ENCODE measurements at regions not wholly inside any gene's neighbourhood (a gene's known extent, or its start where the extent isn't known, plus 50 kb on each side); places are given as distances from the start of the nearest gene placed in this dataset.
"Not testable (repeated sequence)": the region's sequence is repeated elsewhere in the genome, so short reads cannot be mapped to it uniquely, and the experiment has no call there.

DNA sequence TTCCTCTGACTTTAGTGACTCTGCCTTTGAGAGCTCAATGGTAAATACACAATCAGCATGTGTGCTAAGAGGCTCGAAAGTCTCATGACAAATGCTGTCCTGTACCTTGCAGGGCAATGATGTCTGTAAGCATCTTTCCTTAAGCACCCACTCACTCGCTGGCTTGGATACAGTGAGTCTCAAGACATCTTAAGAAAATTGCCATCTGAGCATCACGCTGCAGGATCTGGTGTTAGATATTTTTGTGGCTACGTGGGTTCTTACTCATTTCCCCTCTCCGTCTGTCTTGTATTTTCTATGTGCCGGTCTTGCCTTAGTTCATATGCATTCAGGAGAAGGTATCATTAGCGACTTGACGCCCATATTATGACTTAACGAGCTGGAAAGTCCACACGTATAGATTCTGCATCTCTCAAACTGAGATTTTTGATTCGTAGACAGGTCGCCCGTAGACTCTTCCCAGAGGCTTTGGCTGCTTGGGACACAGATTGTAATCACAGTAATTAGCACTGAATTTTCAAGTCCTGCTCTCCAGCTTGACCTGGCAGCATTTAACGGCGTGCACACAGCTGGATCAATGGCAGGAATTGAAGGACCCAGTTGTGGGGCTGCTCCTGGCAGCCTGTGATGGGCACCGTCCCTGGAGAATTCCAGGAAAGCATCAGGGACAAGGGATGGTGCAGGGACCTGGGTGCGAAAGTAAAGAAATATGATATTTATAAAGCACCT lies 231.2 kb downstream of the ZIC5 start:
- H3K36me3 Mint-ChIP-seq (ENCODE audit: low read depth) = no peaks in the 10 kb centered on the region
- no peak overlapping the region for H3K4me3 Mint-ChIP-seq
- H3K4me1 Mint-ChIP-seq = peaks cover 2% of the 10 kb centered on the region
- no peak overlapping the region for H3K27ac Mint-ChIP-seq
- H3K27me3 Mint-ChIP-seq = no peaks in the 10 kb centered on the region
- no peaks in the 10 kb centered on the region for H3K9me3 ChIP-seq (ENCODE audit: control insufficient read depth, low read length, poor library complexity, severe bottlenecking)
- ATAC-seq (no peak), DNase-seq (no peak)

DNA sequence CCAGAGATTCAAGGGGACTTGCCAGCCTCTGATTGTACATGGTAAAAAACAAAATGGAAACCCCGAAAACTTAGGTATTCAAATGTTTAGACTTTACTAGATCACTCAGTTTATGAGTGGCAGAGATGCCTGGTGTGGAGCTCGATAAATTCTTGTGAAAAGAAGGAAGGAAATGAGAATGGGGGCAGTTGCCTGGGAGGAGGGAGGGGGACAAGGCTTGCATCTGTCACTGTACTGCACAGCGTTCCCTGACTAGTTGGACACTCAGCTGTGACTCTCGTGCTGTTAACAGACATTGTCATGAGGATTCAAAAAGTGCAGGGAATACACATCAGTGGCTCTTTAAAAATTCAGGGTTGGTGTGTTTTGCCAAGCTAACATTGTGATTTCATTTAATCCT lies 232.9 kb downstream of the ZIC5 start:
- no peaks in the 10 kb centered on the region for H3K9me3 ChIP-seq (ENCODE audit: control insufficient read depth, low read length, poor library complexity, severe bottlenecking)
- Mint-ChIP-seq H3K4me1 (peaks cover 5% of the 10 kb centered on the region), H3K4me3 (no peak overlapping the region), H3K36me3 (ENCODE audit: low read depth) (no peaks in the 10 kb centered on the region), H3K27me3 (no peaks in the 10 kb centered on the region), H3K27ac (no peak overlapping the region)
- DNase-seq (no peak), ATAC-seq (no peak)

DNA sequence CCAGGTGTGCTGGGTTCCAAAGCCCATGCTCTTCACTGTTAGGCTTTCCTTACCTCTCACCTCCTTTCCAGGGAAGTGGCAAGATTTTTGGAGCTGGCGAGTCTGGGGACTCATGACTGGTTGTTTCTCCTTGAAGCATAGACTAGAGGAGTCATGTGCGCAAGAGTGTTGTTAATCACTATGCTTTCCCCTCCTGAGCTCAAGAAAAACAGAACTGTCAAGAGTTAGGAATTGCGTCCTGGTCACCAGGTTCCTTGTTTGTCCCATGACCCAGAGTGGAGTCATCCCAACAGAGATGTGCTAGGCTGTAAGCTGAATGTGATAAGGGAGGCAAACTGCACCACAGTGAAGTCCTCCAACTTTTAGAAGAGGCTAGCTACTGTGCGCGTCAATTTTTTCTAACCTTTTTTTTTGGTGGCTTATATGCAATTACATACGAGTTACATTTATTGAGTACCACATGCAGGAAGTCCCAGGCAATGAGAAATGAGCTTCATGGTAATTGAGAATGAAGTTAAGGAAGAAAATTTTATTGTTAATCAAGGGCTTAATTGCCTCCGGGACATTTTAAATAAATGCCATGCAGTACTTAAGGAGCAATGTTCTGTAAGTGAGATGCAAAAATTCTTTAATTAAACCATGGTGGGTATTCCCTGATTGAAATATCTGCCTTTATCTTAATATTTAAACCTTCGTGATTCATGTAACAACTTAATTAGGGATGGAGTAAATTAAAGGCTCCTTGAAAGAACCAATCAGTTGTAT lies 233.9 kb downstream of the ZIC5 start:
- Mint-ChIP-seq H3K27ac (no peak overlapping the region), H3K27me3 (no peaks in the 10 kb centered on the region), H3K4me3 (no peak overlapping the region), H3K36me3 (ENCODE audit: low read depth) (no peaks in the 10 kb centered on the region), H3K4me1 (peaks cover 5% of the 10 kb centered on the region)
- DNase-seq = no peak
- no peaks in the 10 kb centered on the region for H3K9me3 ChIP-seq (ENCODE audit: control insufficient read depth, low read length, poor library complexity, severe bottlenecking)
- ATAC-seq = no peak

DNA sequence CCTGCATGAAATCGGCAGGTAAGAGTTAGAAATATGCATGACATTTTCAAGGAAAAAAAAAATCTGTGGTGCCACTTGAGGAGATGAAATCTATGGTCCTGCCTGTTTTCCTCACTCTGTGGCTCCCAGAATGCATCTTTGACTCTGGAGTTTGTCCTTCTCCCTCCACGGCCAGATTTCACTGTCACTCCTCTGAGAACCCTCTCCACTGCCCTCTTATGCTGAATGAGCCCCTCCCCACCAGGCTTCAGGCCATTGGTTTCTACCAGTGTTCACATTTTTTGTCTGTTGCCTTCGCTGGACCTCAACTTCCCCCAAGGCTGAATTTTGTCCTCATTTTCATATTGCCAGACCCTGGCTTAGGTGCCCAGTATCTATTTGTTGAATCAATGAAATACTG lies 235.0 kb downstream of the ZIC5 start:
- ATAC-seq = no peak
- no peak overlapping the region for H3K27ac Mint-ChIP-seq
- H3K27me3 Mint-ChIP-seq = no peaks in the 10 kb centered on the region
- no peaks in the 10 kb centered on the region for H3K9me3 ChIP-seq (ENCODE audit: control insufficient read depth, low read length, poor library complexity, severe bottlenecking)
- no peaks in the 10 kb centered on the region for H3K36me3 Mint-ChIP-seq (ENCODE audit: low read depth)
- peaks cover 10% of the 10 kb centered on the region for H3K4me1 Mint-ChIP-seq
- DNase-seq = no peak
- no peak overlapping the region for H3K4me3 Mint-ChIP-seq

DNA sequence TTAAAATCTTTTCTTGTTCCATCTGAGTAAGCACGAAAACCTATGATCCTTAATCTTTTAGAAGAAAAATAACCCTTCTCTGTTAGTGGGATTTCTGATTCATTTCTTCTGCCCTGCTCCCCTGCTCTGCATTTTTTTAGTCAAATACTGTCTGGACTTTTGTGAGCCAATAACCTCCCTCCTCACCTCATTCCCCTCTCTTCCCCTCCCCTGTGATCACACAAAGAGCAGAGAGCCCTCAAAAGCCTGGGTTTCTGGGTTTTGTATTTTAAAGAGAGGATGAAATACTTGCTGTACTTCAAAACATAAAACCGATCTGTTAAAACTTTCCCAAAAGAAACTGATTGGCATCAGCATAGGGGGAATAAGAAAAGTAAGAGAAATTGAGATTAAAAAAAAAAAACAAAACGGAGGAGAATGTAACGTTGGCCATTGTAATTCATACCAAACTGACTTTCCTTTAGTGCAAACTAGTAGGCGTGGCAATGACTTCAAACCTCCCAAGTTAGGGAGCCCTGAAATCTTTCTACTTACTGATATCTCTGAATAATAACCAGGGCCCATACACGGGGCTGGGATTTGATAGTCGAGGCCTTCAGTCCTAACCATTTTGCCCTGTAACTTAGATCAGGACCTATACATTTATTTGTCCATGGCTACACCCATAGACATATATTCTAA lies 232.9 kb downstream of the TM9SF2 start:
- DNase-seq (no peak), ATAC-seq (no peak)
- Mint-ChIP-seq H3K36me3 (ENCODE audit: low read depth) (no peaks in the 10 kb centered on the region), H3K27ac (no peak overlapping the region), H3K4me3 (no peak overlapping the region), H3K27me3 (no peaks in the 10 kb centered on the region), H3K4me1 (peaks cover 15% of the 10 kb centered on the region)
- H3K9me3 ChIP-seq (ENCODE audit: control insufficient read depth, low read length, poor library complexity, severe bottlenecking) = no peaks in the 10 kb centered on the region

DNA sequence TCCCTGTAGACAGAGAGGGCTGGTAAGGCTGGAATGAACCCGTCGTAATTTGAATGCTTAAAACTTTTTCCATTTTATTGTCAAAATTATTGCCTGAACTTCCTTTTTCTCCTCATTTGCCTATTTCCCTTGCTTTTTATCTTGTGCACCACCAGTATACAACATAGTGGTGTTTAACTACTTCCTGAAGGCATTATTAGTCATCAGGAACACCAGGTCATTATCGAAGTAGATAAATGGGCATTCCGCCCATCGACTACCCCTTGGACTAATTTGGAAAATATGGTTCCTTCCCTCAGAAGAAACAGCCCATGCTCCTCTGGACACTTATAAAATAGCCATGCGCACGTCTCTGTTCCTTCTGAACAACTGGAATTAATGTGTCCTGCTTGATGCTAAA lies 232.1 kb downstream of the TM9SF2 start:
- no peaks in the 10 kb centered on the region for H3K9me3 ChIP-seq (ENCODE audit: control insufficient read depth, low read length, poor library complexity, severe bottlenecking)
- no peak overlapping the region for H3K27ac Mint-ChIP-seq
- DNase-seq (no peak), ATAC-seq (no peak)
- peaks cover 15% of the 10 kb centered on the region for H3K4me1 Mint-ChIP-seq
- H3K4me3 Mint-ChIP-seq = no peak overlapping the region
- no peaks in the 10 kb centered on the region for H3K27me3 Mint-ChIP-seq
- H3K36me3 Mint-ChIP-seq (ENCODE audit: low read depth) = no peaks in the 10 kb centered on the region

DNA sequence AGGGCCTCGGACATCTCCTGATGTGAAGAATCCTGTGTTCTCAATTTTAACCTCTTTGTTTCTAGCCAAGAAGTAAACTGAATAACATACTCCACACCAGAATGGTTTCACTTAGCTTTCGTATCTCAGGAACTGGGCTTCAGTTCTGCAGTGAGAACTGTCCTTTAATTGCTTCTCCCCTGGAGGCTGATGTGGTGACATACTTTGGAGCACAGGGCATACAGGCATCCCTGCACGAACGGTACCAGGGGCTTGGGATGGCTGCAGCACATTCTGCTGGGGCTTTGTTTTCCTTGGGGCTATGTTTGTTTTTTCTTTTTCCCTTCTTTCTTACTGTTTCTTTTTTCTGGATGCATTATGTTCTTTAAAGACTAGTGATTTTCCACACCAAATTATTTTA lies 230.5 kb downstream of the TM9SF2 start:
- no peaks in the 10 kb centered on the region for H3K9me3 ChIP-seq (ENCODE audit: control insufficient read depth, low read length, poor library complexity, severe bottlenecking)
- no peak overlapping the region for H3K27ac Mint-ChIP-seq
- H3K4me3 Mint-ChIP-seq = no peak overlapping the region
- ATAC-seq (no peak), DNase-seq (no peak)
- peaks cover 15% of the 10 kb centered on the region for H3K4me1 Mint-ChIP-seq
- no peaks in the 10 kb centered on the region for H3K36me3 Mint-ChIP-seq (ENCODE audit: low read depth)
- H3K27me3 Mint-ChIP-seq = no peaks in the 10 kb centered on the region

DNA sequence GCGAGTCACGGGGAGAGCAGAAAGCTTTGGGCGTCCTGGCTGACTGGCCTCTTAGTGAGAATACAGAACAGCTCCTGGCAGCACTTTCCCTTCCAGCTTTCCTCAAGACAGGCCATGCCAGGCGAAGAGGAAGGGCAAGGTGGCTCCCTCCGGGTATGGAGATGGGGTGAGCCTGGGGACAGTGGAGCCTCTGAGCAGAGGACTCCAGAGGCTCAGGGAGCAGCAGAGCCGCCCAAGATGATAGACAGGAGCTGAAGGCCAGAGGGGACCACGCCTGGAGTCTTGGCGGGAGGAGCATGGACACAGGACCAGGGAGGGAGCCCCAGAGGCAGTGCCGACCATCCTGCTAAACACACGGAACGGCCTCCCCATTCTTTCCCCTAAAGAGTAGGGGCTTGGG lies 229.1 kb downstream of the TM9SF2 start:
- no peaks in the 10 kb centered on the region for H3K9me3 ChIP-seq (ENCODE audit: control insufficient read depth, low read length, poor library complexity, severe bottlenecking)
- no peak for DNase-seq
- Mint-ChIP-seq H3K4me3 (no peak overlapping the region), H3K4me1 (peaks cover 16% of the 10 kb centered on the region), H3K27me3 (no peaks in the 10 kb centered on the region), H3K27ac (no peak overlapping the region), H3K36me3 (ENCODE audit: low read depth) (no peaks in the 10 kb centered on the region)
- no peak for ATAC-seq

DNA sequence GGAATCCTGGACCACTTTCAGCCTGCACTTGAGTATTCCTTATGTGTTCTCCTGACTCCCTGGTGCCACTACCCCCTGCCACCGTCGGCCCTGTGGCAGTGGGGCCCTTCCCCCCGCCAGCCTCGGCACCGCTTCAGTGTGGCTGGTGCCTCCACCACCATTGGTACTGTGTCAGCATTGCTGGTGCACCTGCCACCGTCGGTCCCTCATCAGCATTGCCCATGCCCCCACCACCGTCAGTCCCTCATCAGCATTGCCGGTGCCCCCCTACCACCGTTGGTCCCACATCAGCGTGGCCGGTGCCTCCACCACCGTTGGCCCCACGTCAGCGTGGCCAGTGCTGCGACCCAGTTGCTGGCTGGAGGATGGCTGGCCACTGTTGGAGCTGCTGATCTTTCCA lies 228.5 kb downstream of the TM9SF2 start:
- H3K9me3 ChIP-seq (ENCODE audit: control insufficient read depth, low read length, poor library complexity, severe bottlenecking) = no peaks in the 10 kb centered on the region
- Mint-ChIP-seq H3K4me1 (peaks cover 21% of the 10 kb centered on the region), H3K27ac (no peak overlapping the region), H3K27me3 (no peaks in the 10 kb centered on the region), H3K4me3 (no peak overlapping the region), H3K36me3 (ENCODE audit: low read depth) (no peaks in the 10 kb centered on the region)
- DNase-seq = no peak
- ATAC-seq = no peak

DNA sequence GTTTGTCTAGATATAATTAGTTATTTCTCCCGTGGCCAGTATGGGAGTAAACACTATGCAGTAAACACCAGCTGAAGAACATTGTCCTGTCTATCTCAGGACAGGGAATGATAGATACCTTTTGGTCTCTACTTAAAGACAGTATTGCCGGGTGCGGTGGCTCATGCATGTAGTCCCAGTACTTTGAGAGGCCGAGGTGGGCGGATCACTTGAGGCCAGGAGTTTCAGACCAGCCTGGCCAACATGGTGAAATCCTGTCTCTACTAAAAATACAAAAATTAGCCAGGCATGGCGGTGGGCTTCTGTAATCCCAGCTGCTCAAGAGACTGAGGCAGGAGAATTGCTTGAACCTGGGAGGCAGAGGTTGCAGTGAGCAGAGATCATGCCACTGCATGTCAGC lies 226.4 kb downstream of the TM9SF2 start:
- DNase-seq; H3K27ac Mint-ChIP-seq; H3K36me3 Mint-ChIP-seq (ENCODE audit: low read depth); H3K9me3 ChIP-seq (ENCODE audit: control insufficient read depth, low read length, poor library complexity, severe bottlenecking); H3K27me3 Mint-ChIP-seq; ATAC-seq; H3K4me3 Mint-ChIP-seq: not testable (repeated sequence)
- H3K4me1 Mint-ChIP-seq = peaks cover 18% of the 10 kb centered on the region

DNA sequence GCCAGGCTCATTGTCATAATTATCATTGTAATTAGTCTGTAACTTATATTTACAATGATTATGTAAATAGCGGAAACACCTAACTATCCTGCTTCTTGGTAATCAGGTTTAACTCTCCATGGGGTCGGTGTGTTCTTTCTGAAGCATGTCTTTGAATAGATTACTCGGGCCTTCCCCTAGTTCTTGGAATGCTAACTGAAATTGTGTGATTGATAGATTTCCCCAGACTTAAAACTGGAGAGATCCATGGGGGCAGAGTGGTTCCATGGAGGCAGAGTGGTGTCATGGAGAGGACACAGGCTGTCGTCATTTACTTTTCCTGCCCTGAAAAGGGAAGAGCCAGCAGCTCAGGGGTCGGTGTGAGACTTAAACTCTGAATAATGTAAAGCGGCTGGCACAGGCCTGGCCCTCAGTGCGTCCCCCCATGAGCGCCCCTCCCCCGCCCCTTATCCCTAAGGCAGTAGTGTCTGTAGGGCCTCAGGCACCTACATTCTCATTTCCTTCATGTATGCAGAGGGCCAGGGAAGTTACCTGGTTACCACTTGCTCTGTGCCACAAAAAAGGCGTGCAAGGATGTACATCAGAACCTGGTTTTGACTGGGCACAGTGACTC lies 225.1 kb downstream of the TM9SF2 start:
- H3K9me3 ChIP-seq (ENCODE audit: control insufficient read depth, low read length, poor library complexity, severe bottlenecking) = no peaks in the 10 kb centered on the region
- no peak overlapping the region for H3K27ac Mint-ChIP-seq
- no peak for DNase-seq
- peaks cover 12% of the 10 kb centered on the region for H3K4me1 Mint-ChIP-seq
- peaks cover 2% of the 10 kb centered on the region for H3K36me3 Mint-ChIP-seq (ENCODE audit: low read depth)
- ATAC-seq = no peak
- no peaks in the 10 kb centered on the region for H3K27me3 Mint-ChIP-seq
- no peak overlapping the region for H3K4me3 Mint-ChIP-seq

DNA sequence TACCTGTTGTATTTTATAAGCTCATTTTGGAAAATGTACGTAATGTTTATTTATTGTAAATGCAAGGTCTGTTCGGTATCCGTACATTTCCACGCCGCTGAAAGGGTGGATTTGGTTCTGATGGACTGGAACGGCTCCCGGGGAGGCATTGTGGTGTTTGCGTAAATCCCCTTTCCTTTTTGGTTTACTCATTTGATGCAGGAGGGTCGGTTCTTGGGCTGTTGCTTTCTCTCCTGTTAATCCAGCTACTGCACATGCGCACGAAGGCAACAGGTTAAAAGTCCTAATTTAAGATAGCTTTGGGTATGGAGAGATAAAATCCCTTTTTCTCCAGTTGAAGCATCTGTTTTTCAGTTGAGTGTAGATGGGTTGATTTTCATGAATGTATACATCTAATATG lies 224.4 kb downstream of the TM9SF2 start:
- H3K4me3 Mint-ChIP-seq = no peak overlapping the region
- H3K9me3 ChIP-seq (ENCODE audit: control insufficient read depth, low read length, poor library complexity, severe bottlenecking) = no peaks in the 10 kb centered on the region
- ATAC-seq (no peak), DNase-seq (no peak)
- no peaks in the 10 kb centered on the region for H3K27me3 Mint-ChIP-seq
- H3K27ac Mint-ChIP-seq = no peak overlapping the region
- peaks cover 11% of the 10 kb centered on the region for H3K4me1 Mint-ChIP-seq
- peaks cover 2% of the 10 kb centered on the region for H3K36me3 Mint-ChIP-seq (ENCODE audit: low read depth)

Data from T-helper 17 cell (primary cell).